ENCODE measurements at regions not wholly inside any gene's neighbourhood (a gene's known extent, or its start where the extent isn't known, plus 50 kb on each side); places are given as distances from the start of the nearest gene placed in this dataset.

GRCh38 chr3:144312702-144313101 lies 341.1 kb downstream of the DIPK2A start:
- H3K4me1 ChIP-seq: no peaks in the 10 kb centered on the region
- intact Hi-C loops (cut with DNase I; ENCODE audit: low total_unique reads): no loop called here
- no peak overlapping the region for H3K4me3 ChIP-seq
- no peaks in the 10 kb centered on the region for H3K27me3 ChIP-seq
- DNase-seq (ENCODE audit: low spot score in 2 of 2): no peak
- no peak for TF ChIP-seq CTCF (IDR thresholded peaks at IDR 0.05)
- H3K9me3 ChIP-seq: no peaks in the 10 kb centered on the region
- no peak overlapping the region for H3K27ac ChIP-seq
- no peaks in the 10 kb centered on the region for H3K36me3 ChIP-seq

GRCh38 chr3:144314946-144315345 lies 343.3 kb downstream of the DIPK2A start:
- H3K36me3 ChIP-seq: no peaks in the 10 kb centered on the region
- no peaks in the 10 kb centered on the region for H3K4me1 ChIP-seq
- intact Hi-C loops (cut with DNase I; ENCODE audit: low total_unique reads): no loop called here
- H3K27ac ChIP-seq: no peak overlapping the region
- H3K4me3 ChIP-seq: no peak overlapping the region
- DNase-seq (ENCODE audit: low spot score in 2 of 2): no peak
- H3K9me3 ChIP-seq: no peaks in the 10 kb centered on the region
- no peaks in the 10 kb centered on the region for H3K27me3 ChIP-seq
- no peak for TF ChIP-seq CTCF (IDR thresholded peaks at IDR 0.05)
- no peak for TF ChIP-seq POLR2AphosphoS5 (IDR thresholded peaks at IDR 0.05)
- no peak for TF ChIP-seq POLR2A (IDR thresholded peaks at IDR 0.05)

GRCh38 chr3:144317961-144318360 lies 346.3 kb downstream of the DIPK2A start:
- H3K4me3 ChIP-seq: no peak overlapping the region
- DNase-seq (ENCODE audit: low spot score in 2 of 2): no peak
- H3K9me3 ChIP-seq: no peaks in the 10 kb centered on the region
- TF ChIP-seq POLR2A (IDR thresholded peaks at IDR 0.05) (no peak), CTCF (IDR thresholded peaks at IDR 0.05) (no peak), POLR2AphosphoS5 (IDR thresholded peaks at IDR 0.05) (no peak)
- H3K27ac ChIP-seq: no peak overlapping the region
- H3K4me1 ChIP-seq: no peaks in the 10 kb centered on the region
- intact Hi-C loops (cut with DNase I; ENCODE audit: low total_unique reads): no loop called here
- no peaks in the 10 kb centered on the region for H3K36me3 ChIP-seq
- H3K27me3 ChIP-seq: no peaks in the 10 kb centered on the region

GRCh38 chr3:144324076-144324475 lies 352.5 kb downstream of the DIPK2A start:
- Histone ChIP-seq H3K27ac (no peak overlapping the region), H3K36me3 (no peaks in the 10 kb centered on the region), H3K9me3 (peaks cover 0 to 17% of the 10 kb centered on the region in 2 donors), H3K27me3 (no peaks in the 10 kb centered on the region), H3K4me3 (no peak overlapping the region), H3K4me1 (no peaks in the 10 kb centered on the region)
- no peak for DNase-seq (ENCODE audit: low spot score in 2 of 2)
- intact Hi-C loops (cut with DNase I; ENCODE audit: low total_unique reads): no loop called here
- no peak for TF ChIP-seq POLR2A (IDR thresholded peaks at IDR 0.05)
- TF ChIP-seq POLR2AphosphoS5 (IDR thresholded peaks at IDR 0.05): no peak
- no peak for TF ChIP-seq CTCF (IDR thresholded peaks at IDR 0.05)

GRCh38 chr3:144332868-144333267 lies 361.2 kb downstream of the DIPK2A start:
- H3K27me3 ChIP-seq: no peaks in the 10 kb centered on the region
- intact Hi-C loops (cut with DNase I; ENCODE audit: low total_unique reads): no loop called here
- peaks cover 0 to 16% of the 10 kb centered on the region in 2 donors for H3K9me3 ChIP-seq
- no peak for TF ChIP-seq CTCF (IDR thresholded peaks at IDR 0.05)
- no peak for TF ChIP-seq POLR2AphosphoS5 (IDR thresholded peaks at IDR 0.05)
- TF ChIP-seq POLR2A (IDR thresholded peaks at IDR 0.05): no peak
- H3K36me3 ChIP-seq: no peaks in the 10 kb centered on the region
- H3K4me3 ChIP-seq: no peak overlapping the region
- DNase-seq (ENCODE audit: low spot score in 2 of 2): no peak
- H3K4me1 ChIP-seq: no peaks in the 10 kb centered on the region
- no peak overlapping the region for H3K27ac ChIP-seq

Measured in breast epithelium (tissue), 4 donors.